HCEC 1CT (cell line): ENCODE measurements at regions not wholly inside any gene's neighbourhood (a gene's known extent, or its start where the extent isn't known, plus 50 kb on each side); places are given as distances from the start of the nearest gene placed in this dataset.

Experiments
- DNase-seq: peaks from one replicate; pipeline ENCODE4 v3.0.0-alpha.2; 2017

- DNase-seq = no peak
Observed at GRCh38 chr11:71201936-71202597, 50.3 kb downstream of the SHANK2 start.

- DNase-seq = no peak
Observed at GRCh38 chr11:71201231-71201630, 51.1 kb downstream of the SHANK2 start.

GRCh38 chr11:71200761-71201160 lies 51.6 kb downstream of the SHANK2 start:
- no peak for DNase-seq

- DNase-seq = no peak
Observed at GRCh38 chr11:71200172-71200716, 52.1 kb downstream of the SHANK2 start.

GRCh38 chr11:71199226-71199820 lies 53.1 kb downstream of the SHANK2 start:
- DNase-seq = no peak

- DNase-seq = no peak
Observed at GRCh38 chr11:71198823-71199165, 53.6 kb downstream of the SHANK2 start.

- no peak for DNase-seq
Observed at GRCh38 chr11:71198141-71198822, 54.1 kb downstream of the SHANK2 start.

GRCh38 chr11:71197096-71197495 lies 55.3 kb downstream of the SHANK2 start:
- no peak for DNase-seq

- DNase-seq = no peak
Observed at GRCh38 chr11:71194710-71195109, 57.7 kb downstream of the SHANK2 start.

- no peak for DNase-seq
Observed at GRCh38 chr11:71193431-71193830, 58.9 kb downstream of the SHANK2 start.

- no peak for DNase-seq
Observed at GRCh38 chr11:71192629-71193028, 59.7 kb downstream of the SHANK2 start.

- DNase-seq = no peak
Observed at GRCh38 chr11:71191201-71191600, 61.2 kb downstream of the SHANK2 start.

GRCh38 chr11:71190551-71190950 lies 61.8 kb downstream of the SHANK2 start:
- DNase-seq = no peak

GRCh38 chr11:71189768-71190315 lies 62.5 kb downstream of the SHANK2 start:
- no peak for DNase-seq

- DNase-seq = no peak
Observed at GRCh38 chr11:71188886-71189767, 63.2 kb downstream of the SHANK2 start.

- DNase-seq = no peak
Observed at GRCh38 chr11:71188073-71188472, 64.3 kb downstream of the SHANK2 start.

- no peak for DNase-seq
Observed at GRCh38 chr11:71186806-71187205, 65.6 kb downstream of the SHANK2 start.

- no peak for DNase-seq
Observed at GRCh38 chr11:71185411-71185810, 67.0 kb downstream of the SHANK2 start.

GRCh38 chr11:71184421-71185210 lies 67.8 kb downstream of the SHANK2 start:
- DNase-seq = peak; percentile 5

- no peak for DNase-seq
Observed at GRCh38 chr11:71183878-71184277, 68.5 kb downstream of the SHANK2 start.

GRCh38 chr11:71182791-71183677 lies 69.3 kb downstream of the SHANK2 start:
- DNase-seq = no peak
